ENCODE measurements at regions not wholly inside any gene's neighbourhood (a gene's known extent, or its start where the extent isn't known, plus 50 kb on each side); places are given as distances from the start of the nearest gene placed in this dataset.

DNA sequence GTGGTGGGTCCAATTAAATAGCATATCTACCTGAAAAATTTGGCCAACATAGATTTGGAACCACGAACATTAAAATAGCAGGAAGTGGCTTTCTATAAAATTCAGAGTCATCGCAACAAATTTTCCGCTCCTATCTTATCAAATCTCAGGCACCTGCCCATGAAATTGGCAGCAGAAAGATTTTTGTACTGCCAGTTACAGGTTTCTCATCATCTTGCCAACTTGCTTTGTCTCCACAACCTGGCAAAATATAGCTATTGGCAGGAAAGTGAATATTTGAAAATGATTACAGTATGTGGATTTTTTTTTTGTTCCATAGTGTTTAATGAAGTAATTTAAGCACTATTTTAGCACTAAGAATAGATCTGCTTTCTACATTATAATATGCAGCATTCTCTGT lies 161.6 kb upstream of the LRRC3B start:
- TF ChIP-seq POLR2A (IDR thresholded peaks at IDR 0.05) = no peak
- TF ChIP-seq, protein P1, sequence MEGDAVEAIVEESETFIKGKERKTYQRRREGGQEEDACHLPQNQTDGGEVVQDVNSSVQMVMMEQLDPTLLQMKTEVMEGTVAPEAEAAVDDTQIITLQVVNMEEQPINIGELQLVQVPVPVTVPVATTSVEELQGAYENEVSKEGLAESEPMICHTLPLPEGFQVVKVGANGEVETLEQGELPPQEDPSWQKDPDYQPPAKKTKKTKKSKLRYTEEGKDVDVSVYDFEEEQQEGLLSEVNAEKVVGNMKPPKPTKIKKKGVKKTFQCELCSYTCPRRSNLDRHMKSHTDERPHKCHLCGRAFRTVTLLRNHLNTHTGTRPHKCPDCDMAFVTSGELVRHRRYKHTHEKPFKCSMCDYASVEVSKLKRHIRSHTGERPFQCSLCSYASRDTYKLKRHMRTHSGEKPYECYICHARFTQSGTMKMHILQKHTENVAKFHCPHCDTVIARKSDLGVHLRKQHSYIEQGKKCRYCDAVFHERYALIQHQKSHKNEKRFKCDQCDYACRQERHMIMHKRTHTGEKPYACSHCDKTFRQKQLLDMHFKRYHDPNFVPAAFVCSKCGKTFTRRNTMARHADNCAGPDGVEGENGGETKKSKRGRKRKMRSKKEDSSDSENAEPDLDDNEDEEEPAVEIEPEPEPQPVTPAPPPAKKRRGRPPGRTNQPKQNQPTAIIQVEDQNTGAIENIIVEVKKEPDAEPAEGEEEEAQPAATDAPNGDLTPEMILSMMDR (IDR thresholded peaks at IDR 0.05) = no peak
